HEK293 (cell line): ENCODE measurements at regions not wholly inside any gene's neighbourhood (a gene's known extent, or its start where the extent isn't known, plus 50 kb on each side); places are given as distances from the start of the nearest gene placed in this dataset.

ENCODE experiments used
- CTCF ChIP-seq: fragments of 450-650 bp; formaldehyde crosslinking; IDR thresholded peaks from 2 replicates; pipeline ENCODE4 v1.5.1; 2016; ENCODE audit warnings: missing biosample characterization, missing genetic modification characterization
- KLF17 ChIP-seq: fragments of 450-650 bp; formaldehyde crosslinking; IDR thresholded peaks from 2 replicates; pipeline ENCODE4 v1.5.1; 2016; ENCODE audit warnings: missing biosample characterization, missing genetic modification characterization
- REST ChIP-seq: fragments of 450-650 bp; formaldehyde crosslinking; IDR thresholded peaks from 2 replicates; pipeline ENCODE4 v1.5.1; 2016; ENCODE audit warnings: missing biosample characterization, missing genetic modification characterization
- SCRT2 ChIP-seq: fragments of 450-650 bp; formaldehyde crosslinking; IDR thresholded peaks from 2 replicates; pipeline ENCODE4 v1.5.1; 2016; ENCODE audit warnings: missing biosample characterization, missing genetic modification characterization
- YY1 ChIP-seq: fragments of 450-650 bp; formaldehyde crosslinking; IDR thresholded peaks from 2 replicates; pipeline ENCODE4 v1.5.1; 2018; ENCODE audit warnings: missing biosample characterization, missing genetic modification characterization
- ZBTB26 ChIP-seq: fragments of 450-650 bp; formaldehyde crosslinking; optimal IDR thresholded peaks from 2 replicates; pipeline ENCODE3; 2016; ENCODE audit warnings: missing biosample characterization, mild to moderate bottlenecking, missing genetic modification characterization
- ZFP37 ChIP-seq: fragments of 450-650 bp; formaldehyde crosslinking; IDR thresholded peaks from 2 replicates; pipeline ENCODE4 v1.5.1; 2016; ENCODE audit warnings: missing biosample characterization, missing genetic modification characterization
- ZNF23 ChIP-seq: fragments of 450-650 bp; formaldehyde crosslinking; IDR thresholded peaks from 2 replicates; pipeline ENCODE4 v1.5.1; 2016; ENCODE audit warnings: missing biosample characterization, missing genetic modification characterization, borderline replicate concordance
- ZNF37A ChIP-seq: fragments of 450-650 bp; IDR thresholded peaks from 2 replicates; pipeline ENCODE4 v1.5.1; 2018; ENCODE audit warnings: missing biosample characterization, missing genetic modification characterization
- ZNF629 ChIP-seq: fragments of 450-650 bp; formaldehyde crosslinking; IDR thresholded peaks from 2 replicates; pipeline ENCODE4 v1.5.1; 2017; ENCODE audit warnings: missing biosample characterization, missing genetic modification characterization
- ZNF658 ChIP-seq: fragments of 450-650 bp; formaldehyde crosslinking; IDR thresholded peaks from 2 replicates; pipeline ENCODE4; 2016; ENCODE audit warnings: missing biosample characterization, missing genetic modification characterization

- TF ChIP-seq ZNF658 (tag by site-specific recombination) (no peak), REST (tag by site-specific recombination) (no peak), ZFP37 (no peak), YY1 (tag by site-specific recombination) (no peak), CTCF (tag by site-specific recombination) (no peak), ZBTB26 (no peak), ZNF629 (tag by site-specific recombination) (no peak), ZNF23 (tag by site-specific recombination) (no peak), SCRT2 (tag by site-specific recombination) (no peak), ZNF37A (tag by site-specific recombination) (no peak), KLF17 (no peak)
Observed at GRCh38 chr7:136046548-136046947, 69.4 kb upstream of the MTPN start.
